ENCODE measurements at regions not wholly inside any gene's neighbourhood (a gene's known extent, or its start where the extent isn't known, plus 50 kb on each side); places are given as distances from the start of the nearest gene placed in this dataset.

DNA sequence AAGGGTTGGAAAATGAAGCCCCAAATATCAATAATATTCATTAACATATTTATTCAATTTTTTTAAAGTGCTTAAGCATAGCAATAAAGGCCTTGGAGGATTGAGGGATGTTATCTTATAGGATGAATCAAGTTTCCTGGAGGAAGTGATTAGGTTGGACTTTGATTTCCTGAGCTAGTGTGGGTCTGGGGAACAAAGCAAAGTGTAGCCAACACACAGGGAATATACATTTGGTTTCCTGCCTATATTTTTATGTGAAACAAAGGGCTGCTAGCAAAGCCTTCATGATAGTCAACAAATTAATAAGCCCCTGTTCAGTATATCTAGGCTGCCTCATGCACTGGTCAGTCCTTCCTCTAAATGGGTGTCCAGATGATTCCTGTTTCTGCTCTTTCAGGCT lies 261.1 kb upstream of the IL12A start:
- H3K9me3 ChIP-seq (replicated peaks in 1 of 2; ENCODE audit: control insufficient read depth in 2 of 2, insufficient read depth in 1 of 2, low read depth in 1 of 2, low read length in 2 of 2): no peaks in the 10 kb centered on the region
- no peak overlapping the region for H3K4ac ChIP-seq (ENCODE audit: low read length)
- no peak overlapping the region for H4K91ac ChIP-seq (ENCODE audit: low read depth, low read length, poor library complexity)
- H2AK5ac ChIP-seq (ENCODE audit: low read depth, low read length): no peak overlapping the region
- no peak overlapping the region for H3K9ac ChIP-seq (ENCODE audit: low read depth, low read length, poor library complexity)
- H3K27me3 ChIP-seq (ENCODE audit: control insufficient read depth in 3 of 3, insufficient read depth in 3 of 3, low read depth in 1 of 3, low read length in 3 of 3): no peaks in the 10 kb centered on the region
- H3K18ac ChIP-seq (ENCODE audit: low read length): no peak overlapping the region
- H2BK120ac ChIP-seq (ENCODE audit: low read depth, low read length): no peak overlapping the region
- no peak overlapping the region for H2BK15ac ChIP-seq (ENCODE audit: low read length)
- H3K14ac ChIP-seq (ENCODE audit: low read length): no peak overlapping the region
- no peak overlapping the region for H3K27ac ChIP-seq (replicated peaks; ENCODE audit: low read length)
- H3K79me1 ChIP-seq (ENCODE audit: low read depth, low read length): no peaks in the 10 kb centered on the region
- no peak overlapping the region for H2BK12ac ChIP-seq (ENCODE audit: low read length)
- H2BK5ac ChIP-seq (ENCODE audit: low read length): no peak overlapping the region
- H3K4me2 ChIP-seq (ENCODE audit: insufficient read depth, low read length, poor library complexity, severe bottlenecking): no peak overlapping the region
- H3K4me3 ChIP-seq (ENCODE audit: low read length in 2 of 2): no peak overlapping the region
- H2AFZ ChIP-seq (ENCODE audit: low read length): no peak overlapping the region
- no peak overlapping the region for H4K8ac ChIP-seq (ENCODE audit: low read depth, low read length)
- no peaks in the 10 kb centered on the region for H3K36me3 ChIP-seq (replicated peaks in 1 of 2; ENCODE audit: control insufficient read depth in 2 of 2, insufficient read depth in 2 of 2, low read length in 2 of 2)
- no peak overlapping the region for H3K23ac ChIP-seq (ENCODE audit: low read depth, low read length, poor library complexity)
- H3K4me1 ChIP-seq (ENCODE audit: control insufficient read depth in 2 of 2, insufficient read depth in 1 of 2, low read depth in 1 of 2, low read length in 2 of 2): peaks cover 0 to 4% of the 10 kb centered on the region in 2 donors
- no peak for DNase-seq (ENCODE audit: low spot score)

DNA sequence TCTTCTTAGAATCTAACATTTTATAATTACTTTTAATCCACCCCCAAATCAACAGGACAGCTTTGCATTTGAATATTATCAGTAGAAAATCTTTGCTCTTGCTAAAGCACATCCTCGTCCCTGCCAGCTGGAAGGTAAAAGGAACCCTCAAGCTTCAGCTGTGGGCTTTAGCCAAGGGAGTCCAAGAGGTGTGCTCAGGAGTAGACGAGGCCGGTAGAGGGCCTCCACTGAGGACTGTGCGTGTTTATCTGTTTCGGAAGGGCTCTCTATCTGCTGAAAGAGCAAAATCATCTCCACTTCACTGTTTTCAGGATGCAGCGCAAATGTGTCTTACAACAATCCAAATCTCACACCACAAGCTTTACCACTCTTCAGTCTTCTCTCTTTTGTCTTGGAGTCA lies 257.4 kb upstream of the IL12A start:
- H3K4me1 ChIP-seq (ENCODE audit: control insufficient read depth in 2 of 2, insufficient read depth in 1 of 2, low read depth in 1 of 2, low read length in 2 of 2): peaks cover 0 to 4% of the 10 kb centered on the region in 2 donors
- H2BK15ac ChIP-seq (ENCODE audit: low read length): no peak overlapping the region
- no peak overlapping the region for H3K23ac ChIP-seq (ENCODE audit: low read depth, low read length, poor library complexity)
- H2AK5ac ChIP-seq (ENCODE audit: low read depth, low read length): no peak overlapping the region
- H2BK5ac ChIP-seq (ENCODE audit: low read length): no peak overlapping the region
- WGBS, 2 donors (ENCODE audit: extremely low coverage in 2 of 2, insufficient read length in 2 of 2, insufficient replicate concordance in 1 of 2): no CpG with 5 or more reads among the region's 6 CpGs
- no peak for DNase-seq (ENCODE audit: low spot score)
- no peak overlapping the region for H2BK120ac ChIP-seq (ENCODE audit: low read depth, low read length)
- H3K36me3 ChIP-seq (replicated peaks in 1 of 2; ENCODE audit: control insufficient read depth in 2 of 2, insufficient read depth in 2 of 2, low read length in 2 of 2): no peaks in the 10 kb centered on the region
- H3K4me3 ChIP-seq (ENCODE audit: low read length in 2 of 2): no peak overlapping the region
- no peak overlapping the region for H3K14ac ChIP-seq (ENCODE audit: low read length)
- H3K4me2 ChIP-seq (ENCODE audit: insufficient read depth, low read length, poor library complexity, severe bottlenecking): no peak overlapping the region
- H3K27ac ChIP-seq (replicated peaks; ENCODE audit: low read length): no peak overlapping the region
- H2BK12ac ChIP-seq (ENCODE audit: low read length): peak overlapping the region; percentile 47
- no peak overlapping the region for H4K91ac ChIP-seq (ENCODE audit: low read depth, low read length, poor library complexity)
- no peak overlapping the region for H3K9ac ChIP-seq (ENCODE audit: low read depth, low read length, poor library complexity)
- H3K27me3 ChIP-seq (ENCODE audit: control insufficient read depth in 3 of 3, insufficient read depth in 3 of 3, low read depth in 1 of 3, low read length in 3 of 3): no peaks in the 10 kb centered on the region
- no peak overlapping the region for H3K4ac ChIP-seq (ENCODE audit: low read length)
- H3K18ac ChIP-seq (ENCODE audit: low read length): peak overlapping the region; percentile 11
- no peaks in the 10 kb centered on the region for H3K79me1 ChIP-seq (ENCODE audit: low read depth, low read length)
- H4K8ac ChIP-seq (ENCODE audit: low read depth, low read length): no peak overlapping the region
- H3K9me3 ChIP-seq (replicated peaks in 1 of 2; ENCODE audit: control insufficient read depth in 2 of 2, insufficient read depth in 1 of 2, low read depth in 1 of 2, low read length in 2 of 2): no peaks in the 10 kb centered on the region
- no peak overlapping the region for H2AFZ ChIP-seq (ENCODE audit: low read length)

- Histone ChIP-seq H3K36me3 (replicated peaks in 1 of 2; ENCODE audit: control insufficient read depth in 2 of 2, insufficient read depth in 2 of 2, low read length in 2 of 2) (no peaks in the 10 kb centered on the region), H3K79me1 (ENCODE audit: low read depth, low read length) (no peaks in the 10 kb centered on the region), H2BK5ac (ENCODE audit: low read length) (peak overlapping the region; percentile 2), H3K4ac (ENCODE audit: low read length) (no peak overlapping the region), H2AK5ac (ENCODE audit: low read depth, low read length) (no peak overlapping the region), H3K9me3 (replicated peaks in 1 of 2; ENCODE audit: control insufficient read depth in 2 of 2, insufficient read depth in 1 of 2, low read depth in 1 of 2, low read length in 2 of 2) (no peaks in the 10 kb centered on the region), H3K4me2 (ENCODE audit: insufficient read depth, low read length, poor library complexity, severe bottlenecking) (peak overlapping the region; percentile 64), H4K8ac (ENCODE audit: low read depth, low read length) (no peak overlapping the region), H3K9ac (ENCODE audit: low read depth, low read length, poor library complexity) (no peak overlapping the region), H3K4me3 (ENCODE audit: low read length in 2 of 2) (peak overlapping the region in 1 of 2 donors; percentile 81), H4K91ac (ENCODE audit: low read depth, low read length, poor library complexity) (no peak overlapping the region), H3K23ac (ENCODE audit: low read depth, low read length, poor library complexity) (no peak overlapping the region), H3K14ac (ENCODE audit: low read length) (no peak overlapping the region), H2BK120ac (ENCODE audit: low read depth, low read length) (no peak overlapping the region), H2BK12ac (ENCODE audit: low read length) (no peak overlapping the region), H2AFZ (ENCODE audit: low read length) (peak overlapping the region; percentile 56), H2BK15ac (ENCODE audit: low read length) (no peak overlapping the region), H3K27me3 (ENCODE audit: control insufficient read depth in 3 of 3, insufficient read depth in 3 of 3, low read depth in 1 of 3, low read length in 3 of 3) (no peaks in the 10 kb centered on the region), H3K27ac (replicated peaks; ENCODE audit: low read length) (peak overlapping the region; percentile 74), H3K18ac (ENCODE audit: low read length) (no peak overlapping the region), H3K4me1 (ENCODE audit: control insufficient read depth in 2 of 2, insufficient read depth in 1 of 2, low read depth in 1 of 2, low read length in 2 of 2) (peaks cover 0 to 4% of the 10 kb centered on the region in 2 donors)
- peak; percentile 24 for DNase-seq (ENCODE audit: low spot score)
- no CpG with 5 or more reads among the region's 6 CpGs for WGBS, 2 donors (ENCODE audit: extremely low coverage in 2 of 2, insufficient read length in 2 of 2, insufficient replicate concordance in 1 of 2)
These were observed 256.2 kb upstream of the IL12A start for GRCh38 chr3:159732172-159733111.

DNA sequence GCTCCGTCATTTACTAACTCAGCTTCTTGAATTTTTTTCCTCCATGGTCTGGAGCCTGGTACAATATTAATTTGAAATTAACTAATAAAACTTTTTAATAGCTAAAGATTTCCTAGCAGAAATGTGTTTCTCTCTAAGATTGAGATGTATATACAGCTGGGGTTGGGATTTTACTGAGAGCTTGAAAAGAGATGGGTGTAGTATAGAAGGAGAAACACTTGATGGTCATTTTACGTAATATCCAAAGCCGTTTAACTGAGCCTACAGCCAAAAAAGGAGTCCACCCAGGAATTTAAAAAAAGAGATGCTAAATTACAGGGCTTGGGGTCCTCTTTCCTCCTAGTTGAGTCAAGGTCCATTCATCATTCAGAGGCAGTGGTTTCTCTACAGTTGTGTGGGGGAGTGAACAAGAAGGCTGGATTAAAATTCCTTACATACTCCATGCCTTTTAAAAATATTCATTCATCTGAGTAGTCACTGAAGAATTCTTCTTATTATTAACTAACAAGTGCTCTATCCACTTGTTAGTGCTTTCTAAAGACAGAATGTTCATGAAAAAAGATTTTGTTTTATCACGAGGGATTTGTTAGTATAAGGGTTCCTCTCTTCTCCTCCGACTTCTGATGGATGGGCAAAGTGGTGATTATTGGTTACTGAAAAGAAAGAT lies 255.3 kb upstream of the IL12A start:
- no peak overlapping the region for H3K18ac ChIP-seq (ENCODE audit: low read length)
- H3K4me2 ChIP-seq (ENCODE audit: insufficient read depth, low read length, poor library complexity, severe bottlenecking): peak overlapping the region; percentile 40
- H2BK15ac ChIP-seq (ENCODE audit: low read length): no peak overlapping the region
- no peak overlapping the region for H2BK120ac ChIP-seq (ENCODE audit: low read depth, low read length)
- no peak overlapping the region for H2AK5ac ChIP-seq (ENCODE audit: low read depth, low read length)
- no peaks in the 10 kb centered on the region for H3K9me3 ChIP-seq (replicated peaks in 1 of 2; ENCODE audit: control insufficient read depth in 2 of 2, insufficient read depth in 1 of 2, low read depth in 1 of 2, low read length in 2 of 2)
- no peak overlapping the region for H2BK5ac ChIP-seq (ENCODE audit: low read length)
- no peak overlapping the region for H2AFZ ChIP-seq (ENCODE audit: low read length)
- peak; percentile 40 for DNase-seq (ENCODE audit: low spot score)
- H3K4me1 ChIP-seq (ENCODE audit: control insufficient read depth in 2 of 2, insufficient read depth in 1 of 2, low read depth in 1 of 2, low read length in 2 of 2): peaks cover 0 to 5% of the 10 kb centered on the region in 2 donors
- no peak overlapping the region for H3K14ac ChIP-seq (ENCODE audit: low read length)
- no peaks in the 10 kb centered on the region for H3K36me3 ChIP-seq (replicated peaks in 1 of 2; ENCODE audit: control insufficient read depth in 2 of 2, insufficient read depth in 2 of 2, low read length in 2 of 2)
- H3K9ac ChIP-seq (ENCODE audit: low read depth, low read length, poor library complexity): no peak overlapping the region
- H3K27me3 ChIP-seq (ENCODE audit: control insufficient read depth in 3 of 3, insufficient read depth in 3 of 3, low read depth in 1 of 3, low read length in 3 of 3): no peaks in the 10 kb centered on the region
- H4K8ac ChIP-seq (ENCODE audit: low read depth, low read length): no peak overlapping the region
- no peak overlapping the region for H3K23ac ChIP-seq (ENCODE audit: low read depth, low read length, poor library complexity)
- peak overlapping the region in 1 of 2 donors; percentile 81 for H3K4me3 ChIP-seq (ENCODE audit: low read length in 2 of 2)
- H2BK12ac ChIP-seq (ENCODE audit: low read length): no peak overlapping the region
- peak overlapping the region; percentile 74 for H3K27ac ChIP-seq (replicated peaks; ENCODE audit: low read length)
- H3K79me1 ChIP-seq (ENCODE audit: low read depth, low read length): no peaks in the 10 kb centered on the region
- H4K91ac ChIP-seq (ENCODE audit: low read depth, low read length, poor library complexity): no peak overlapping the region
- no CpG with 5 or more reads among the region's 5 CpGs for WGBS, 2 donors (ENCODE audit: extremely low coverage in 2 of 2, insufficient read length in 2 of 2, insufficient replicate concordance in 1 of 2)
- no peak overlapping the region for H3K4ac ChIP-seq (ENCODE audit: low read length)

Data from neuronal stem cell (in vitro differentiated cells).